GM12872 (cell line): ENCODE measurements at regions not wholly inside any gene's neighbourhood (a gene's known extent, or its start where the extent isn't known, plus 50 kb on each side); places are given as distances from the start of the nearest gene placed in this dataset.

Experiments used
- CTCF ChIP-seq: IDR thresholded peaks from 3 replicates; pipeline ENCODE4 v1.5.1; 2011; ENCODE audit warnings: low read depth, mild to moderate bottlenecking, low read length, moderate library complexity; ENCODE audit not compliant: insufficient read depth

- no peak for TF ChIP-seq CTCF
Observed at GRCh38 chr5:58080573-58080972, 379.3 kb downstream of the PLK2 start.

- no peak for TF ChIP-seq CTCF
Observed at GRCh38 chr5:58077966-58078365, 381.9 kb downstream of the PLK2 start.

- no peak for TF ChIP-seq CTCF
Observed at GRCh38 chr5:58077416-58077815, 382.5 kb downstream of the PLK2 start.

GRCh38 chr5:58076483-58077257 lies 383.2 kb downstream of the PLK2 start:
- TF ChIP-seq CTCF: no peak

GRCh38 chr5:58075907-58076306 lies 384.0 kb downstream of the PLK2 start:
- TF ChIP-seq CTCF: no peak

- TF ChIP-seq CTCF: no peak
Observed at GRCh38 chr5:58074717-58075116, 385.2 kb downstream of the PLK2 start.

- TF ChIP-seq CTCF: no peak
Observed at GRCh38 chr5:58074222-58074621, 385.7 kb downstream of the PLK2 start.
